Activated CD4-positive, alpha-beta T cell treated with anti-CD3 and anti-CD28 coated beads, Interleukin-2, amount 10 ng/mL, durations not matched to agents 24 days and 14 days (primary cell): ENCODE measurements at regions not wholly inside any gene's neighbourhood (a gene's known extent, or its start where the extent isn't known, plus 50 kb on each side); places are given as distances from the start of the nearest gene placed in this dataset.
"Not testable (repeated sequence)": the region's sequence is repeated elsewhere in the genome, so short reads cannot be mapped to it uniquely, and the experiment has no call there.

Experiments used
- DNase-seq: peaks from one replicate; pipeline ENCODE4 v3.0.0; 2022
- H3K27ac Mint-ChIP-seq: one replicate; pipeline ENCODE4 v1.8.0; 2022; ENCODE audit warnings: mild to moderate bottlenecking, mixed read lengths
- H3K27me3 Mint-ChIP-seq: one replicate; pipeline ENCODE4 v1.8.0; 2022; ENCODE audit warnings: mixed read lengths
- H3K36me3 Mint-ChIP-seq: one replicate; pipeline ENCODE4 v1.8.0; 2022; ENCODE audit warnings: low read depth, mild to moderate bottlenecking, mixed read lengths
- H3K4me1 Mint-ChIP-seq: one replicate; pipeline ENCODE4 v1.8.0; 2021; ENCODE audit warnings: mixed read lengths
- H3K4me3 Mint-ChIP-seq: one replicate; pipeline ENCODE4 v1.8.0; 2022; ENCODE audit warnings: mild to moderate bottlenecking, moderate library complexity, mixed read lengths
- H3K9me3 Mint-ChIP-seq: one replicate; pipeline ENCODE4 v1.8.0; 2021; ENCODE audit warnings: mixed read lengths
- intact Hi-C: fragments of 100-400 bp; cut with micrococcal nuclease; formaldehyde crosslinking; loops from one replicate; pipeline ENCODE4 v1.15.1; 2023

DNA sequence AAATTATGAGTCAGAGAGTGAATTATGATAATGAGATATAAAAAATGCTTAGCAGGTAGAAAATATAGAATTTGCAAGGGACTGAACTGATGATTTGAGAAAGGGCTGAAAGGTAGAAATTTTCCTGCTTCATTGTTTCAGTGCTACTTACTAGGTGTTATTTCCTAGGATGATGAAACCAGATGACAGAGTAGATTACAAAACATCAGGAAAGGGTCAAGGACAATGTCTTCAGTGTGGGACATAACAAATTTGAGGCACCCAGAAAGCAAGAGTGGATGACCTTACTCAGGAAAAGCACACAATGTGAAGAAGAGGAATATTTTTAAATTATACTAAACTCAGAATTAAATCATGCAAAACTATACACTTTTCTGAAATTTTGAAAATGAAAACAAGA is 102.1 kb downstream of the SHCBP1 start:
- H3K36me3 Mint-ChIP-seq, result no peaks in the 10 kb centered on the region
- H3K4me1 Mint-ChIP-seq, result no peaks in the 10 kb centered on the region

DNA sequence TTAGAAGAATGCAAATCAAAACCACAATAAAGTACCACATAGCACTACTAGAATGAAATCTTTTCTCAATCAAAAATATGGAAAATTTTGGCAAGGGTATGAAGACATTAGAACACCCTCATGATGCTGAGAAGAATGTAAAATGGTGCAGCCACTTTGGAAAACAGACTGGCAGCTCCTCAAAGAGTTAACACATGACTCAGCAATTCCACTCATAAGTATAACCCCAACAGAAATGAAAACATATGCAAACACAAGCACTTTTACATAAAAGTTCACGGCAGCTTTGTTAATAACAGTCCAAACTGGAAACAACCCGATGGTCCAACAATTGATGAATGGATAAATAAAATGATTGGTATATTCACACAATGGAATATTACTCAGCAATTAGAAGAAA is 124.5 kb downstream of the SHCBP1 start:
- Mint-ChIP-seq H3K36me3 (no peaks in the 10 kb centered on the region), H3K4me1 (no peaks in the 10 kb centered on the region), H3K27me3 (no peaks in the 10 kb centered on the region), H3K4me3 (no peak overlapping the region), H3K27ac (no peak overlapping the region), H3K9me3 (peaks cover 14% of the 10 kb centered on the region)
- intact Hi-C loops, result no loop called here
- no peak for DNase-seq

More for the DNA sequence above, 102.1 kb downstream of the SHCBP1 start:
- intact Hi-C loops, result no loop called here
- no peak for DNase-seq
- Mint-ChIP-seq H3K4me3 (no peak overlapping the region), H3K27ac (no peak overlapping the region), H3K9me3 (no peaks in the 10 kb centered on the region), H3K27me3 (no peaks in the 10 kb centered on the region)

DNA sequence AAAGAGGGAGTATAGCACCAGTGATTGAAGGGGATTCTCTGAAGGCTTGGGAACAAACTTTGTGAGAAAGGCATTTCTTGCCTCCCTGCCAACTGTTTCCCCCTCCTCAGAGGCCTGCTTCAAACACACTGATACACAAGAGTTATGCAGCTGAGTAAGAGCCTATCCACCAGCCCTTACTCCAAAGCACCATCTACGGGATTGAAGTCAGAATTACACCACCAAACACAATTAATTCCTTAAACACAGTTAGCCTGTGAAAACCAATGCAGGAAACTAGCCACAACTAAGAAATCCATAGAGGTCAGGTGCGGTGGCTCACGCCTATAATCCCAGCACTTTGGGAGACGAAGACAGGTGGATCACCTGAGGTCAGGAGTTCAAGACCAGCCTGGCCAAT is 138.3 kb downstream of the SHCBP1 start:
- Mint-ChIP-seq H3K9me3 (peaks cover 36% of the 10 kb centered on the region), H3K27ac (no peak overlapping the region), H3K27me3 (no peaks in the 10 kb centered on the region), H3K4me3 (no peak overlapping the region), H3K36me3 (no peaks in the 10 kb centered on the region), H3K4me1 (no peaks in the 10 kb centered on the region)
- no peak for DNase-seq
- intact Hi-C loops, result no loop called here

DNA sequence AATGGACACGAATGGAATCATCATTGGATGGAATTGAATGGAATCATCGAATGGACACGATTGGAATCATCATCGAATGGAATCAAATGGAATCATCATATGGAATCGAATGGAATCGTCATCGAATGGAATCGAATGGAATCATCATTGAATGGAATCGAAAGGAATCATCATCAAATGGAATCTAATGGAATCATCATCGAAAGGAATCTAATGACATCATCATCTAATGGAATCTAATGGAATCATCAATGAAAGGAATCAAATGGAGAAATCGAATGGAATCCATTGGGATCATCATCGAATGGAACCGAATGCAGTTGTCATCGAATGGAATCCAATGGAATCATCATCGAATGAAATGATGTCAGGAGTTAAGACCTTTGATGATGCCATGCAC is 154.9 kb downstream of the SHCBP1 start:
- H3K27ac Mint-ChIP-seq, result no peak overlapping the region
- intact Hi-C loops, result no loop called here
- no peak for DNase-seq
- peaks cover 32% of the 10 kb centered on the region for H3K9me3 Mint-ChIP-seq
- peaks cover 2% of the 10 kb centered on the region for H3K36me3 Mint-ChIP-seq
- H3K4me3 Mint-ChIP-seq, result no peak overlapping the region
- no peaks in the 10 kb centered on the region for H3K27me3 Mint-ChIP-seq
- H3K4me1 Mint-ChIP-seq, result no peaks in the 10 kb centered on the region

DNA sequence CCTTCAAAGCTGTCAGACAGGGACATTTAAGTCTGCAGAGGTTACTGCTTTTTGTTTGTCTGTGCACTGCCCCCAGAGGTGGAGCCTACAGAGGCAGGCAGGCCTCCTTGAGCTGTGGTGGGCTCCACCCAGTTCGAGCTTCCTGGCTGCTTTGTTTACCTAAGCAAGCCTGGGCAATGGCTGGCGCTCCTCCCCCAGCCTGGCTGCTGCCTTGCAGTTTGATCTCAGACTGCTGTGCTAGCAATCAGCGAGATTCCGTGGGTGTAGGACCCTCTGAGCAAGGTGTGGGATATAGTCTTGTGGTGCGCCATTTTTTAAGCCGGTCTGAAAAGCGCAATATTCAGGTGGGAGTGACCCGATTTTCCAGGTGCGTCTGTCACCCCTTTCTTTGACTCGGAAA is 166.4 kb downstream of the SHCBP1 start:
- H3K27me3 Mint-ChIP-seq, intact Hi-C loops, H3K4me3 Mint-ChIP-seq, H3K36me3 Mint-ChIP-seq, H3K27ac Mint-ChIP-seq, DNase-seq, H3K9me3 Mint-ChIP-seq, H3K4me1 Mint-ChIP-seq: not testable (repeated sequence)

DNA sequence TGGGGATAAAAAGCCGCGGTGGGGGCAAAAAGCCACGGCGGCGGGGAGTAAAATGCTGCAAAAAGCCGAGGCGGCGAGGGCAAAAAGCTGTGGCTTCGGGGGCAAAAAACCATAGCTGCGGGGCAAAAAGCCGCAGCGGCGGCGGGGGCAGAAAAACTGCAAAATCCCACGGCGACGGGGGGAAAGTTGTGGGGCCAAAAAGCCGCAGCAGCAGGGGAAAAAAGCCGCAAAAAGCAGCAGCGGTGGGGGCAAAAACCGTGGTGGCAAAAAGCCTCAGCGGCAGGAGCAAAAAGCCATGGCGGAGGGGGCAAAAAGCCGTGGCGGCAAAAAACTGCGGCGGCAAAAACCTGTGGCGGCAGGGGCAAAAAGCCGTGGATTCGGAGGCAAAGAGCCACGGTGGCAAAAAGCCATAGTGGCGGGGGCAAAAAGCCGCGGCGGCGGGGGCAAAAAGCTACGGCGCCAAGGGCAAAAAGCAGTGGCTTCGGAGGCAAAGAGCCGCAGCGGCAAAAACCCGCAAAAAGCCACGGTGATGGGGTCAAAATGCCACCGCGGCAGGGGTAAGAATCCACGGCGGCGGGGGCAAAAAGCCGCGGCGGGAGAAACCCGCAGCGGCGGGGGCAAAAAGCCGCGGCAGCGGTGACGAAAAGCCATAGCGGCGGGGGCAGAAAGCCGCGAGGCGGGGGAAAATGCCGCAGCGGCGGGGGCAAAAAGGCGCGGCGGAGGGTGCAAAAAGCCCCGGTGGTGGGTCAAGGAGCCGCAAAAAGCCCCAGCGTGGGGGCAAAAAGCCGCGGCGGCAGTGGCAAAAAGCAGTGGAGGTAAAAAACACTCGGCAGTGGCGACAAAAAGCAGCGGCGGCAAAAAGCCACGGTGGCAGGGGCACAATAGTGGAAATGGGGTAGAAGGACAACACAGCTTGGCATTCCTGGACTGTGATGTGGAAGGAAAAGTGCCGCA is 192.8 kb downstream of the SHCBP1 start:
- no peaks in the 10 kb centered on the region for H3K4me1 Mint-ChIP-seq
- H3K4me3 Mint-ChIP-seq, result no peak overlapping the region
- no peak for DNase-seq
- peaks cover 2% of the 10 kb centered on the region for H3K36me3 Mint-ChIP-seq
- H3K27ac Mint-ChIP-seq, result no peak overlapping the region
- H3K9me3 Mint-ChIP-seq, result peaks cover 12% of the 10 kb centered on the region
- intact Hi-C loops, result no loop called here
- H3K27me3 Mint-ChIP-seq, result peaks cover 2% of the 10 kb centered on the region

DNA sequence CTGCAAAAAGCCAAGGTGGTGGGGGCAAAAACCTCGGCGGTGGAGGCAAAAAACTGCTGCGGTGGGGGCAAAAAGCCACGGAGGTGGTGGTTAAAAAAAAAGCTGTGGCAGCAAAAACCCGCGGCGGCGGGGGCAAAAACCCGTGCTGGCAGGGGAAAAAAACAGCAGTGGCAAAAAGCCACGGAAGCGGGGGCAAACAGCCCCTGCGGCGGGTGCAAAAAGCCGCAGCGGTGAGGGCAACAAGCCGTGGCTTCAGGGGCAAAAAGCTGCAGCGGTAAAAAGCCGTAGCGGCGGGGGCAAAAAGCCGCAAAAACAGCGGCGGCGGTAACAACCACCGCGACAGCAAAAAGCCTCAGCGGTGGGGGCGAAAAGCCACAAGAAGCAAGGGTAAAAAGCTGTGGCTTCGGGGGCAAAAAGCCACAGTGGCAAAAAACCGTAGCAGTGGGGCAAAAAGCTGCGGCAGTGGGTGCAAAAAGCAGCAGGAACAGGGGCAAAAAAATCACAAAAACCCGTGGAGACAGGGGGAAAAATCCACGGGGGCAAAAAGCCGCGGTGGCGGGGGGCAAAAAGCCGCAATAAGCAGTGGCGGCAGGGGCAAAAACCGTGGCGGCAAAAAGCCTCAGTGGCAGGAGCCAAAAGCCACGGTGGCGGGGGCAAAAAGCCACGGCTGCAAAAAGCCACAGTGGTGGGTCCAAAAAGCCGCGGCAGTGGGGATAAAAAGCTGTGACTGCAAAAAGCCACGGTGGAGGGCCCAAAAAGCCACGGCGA is 193.7 kb downstream of the SHCBP1 start:
- intact Hi-C loops, result no loop called here
- peaks cover 2% of the 10 kb centered on the region for H3K27me3 Mint-ChIP-seq
- peaks cover 12% of the 10 kb centered on the region for H3K9me3 Mint-ChIP-seq
- no peak overlapping the region for H3K27ac Mint-ChIP-seq
- no peak overlapping the region for H3K4me3 Mint-ChIP-seq
- H3K36me3 Mint-ChIP-seq, result peaks cover 2% of the 10 kb centered on the region
- DNase-seq, result no peak
- no peaks in the 10 kb centered on the region for H3K4me1 Mint-ChIP-seq

DNA sequence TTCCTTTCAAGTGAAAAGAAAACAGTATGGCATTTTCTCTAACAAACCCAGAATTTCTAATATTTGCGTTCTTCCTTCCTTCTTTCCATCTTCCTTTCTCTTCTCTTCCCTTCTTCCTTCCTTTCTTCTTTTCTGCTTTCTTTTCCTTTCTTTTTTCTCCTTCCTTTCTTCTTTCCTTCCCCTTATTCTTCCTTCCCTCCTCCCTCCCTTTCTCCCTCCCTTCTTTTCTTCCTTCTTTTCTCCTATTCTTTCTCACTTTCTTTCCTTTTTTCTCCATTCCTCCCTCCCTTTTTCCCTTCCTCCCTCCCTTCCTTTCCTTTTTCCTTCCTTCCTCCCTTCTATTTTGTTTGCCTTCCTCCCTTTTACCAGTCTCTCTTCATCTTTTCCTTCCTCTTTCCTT is 194.8 kb downstream of the SHCBP1 start:
- Mint-ChIP-seq H3K36me3 (peaks cover 2% of the 10 kb centered on the region), H3K9me3 (peaks cover 12% of the 10 kb centered on the region), H3K27me3 (peaks cover 2% of the 10 kb centered on the region), H3K4me3 (no peak overlapping the region), H3K4me1 (no peaks in the 10 kb centered on the region), H3K27ac (no peak overlapping the region)
- intact Hi-C loops, result no loop called here
- DNase-seq, result no peak

DNA sequence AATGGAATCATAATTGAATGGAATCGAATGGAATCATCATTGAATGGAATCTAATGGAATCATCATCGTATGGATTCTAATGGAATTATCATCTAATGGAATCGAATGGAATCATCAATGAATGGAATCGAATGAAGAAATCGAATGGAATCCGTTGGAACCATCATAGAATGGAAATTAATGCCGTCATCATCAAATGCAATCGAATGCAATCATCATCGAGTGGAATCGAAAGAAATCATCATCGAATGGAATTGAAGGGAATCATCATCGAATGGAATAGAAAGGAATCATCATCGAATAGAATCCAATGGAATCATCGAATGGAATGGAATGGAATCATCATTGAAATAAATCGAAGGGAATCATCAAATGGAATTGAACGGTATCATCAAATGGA is 217.2 kb downstream of the SHCBP1 start:
- no peak overlapping the region for H3K27ac Mint-ChIP-seq
- intact Hi-C loops, result no loop called here
- H3K36me3 Mint-ChIP-seq, result peaks cover 4% of the 10 kb centered on the region

DNA sequence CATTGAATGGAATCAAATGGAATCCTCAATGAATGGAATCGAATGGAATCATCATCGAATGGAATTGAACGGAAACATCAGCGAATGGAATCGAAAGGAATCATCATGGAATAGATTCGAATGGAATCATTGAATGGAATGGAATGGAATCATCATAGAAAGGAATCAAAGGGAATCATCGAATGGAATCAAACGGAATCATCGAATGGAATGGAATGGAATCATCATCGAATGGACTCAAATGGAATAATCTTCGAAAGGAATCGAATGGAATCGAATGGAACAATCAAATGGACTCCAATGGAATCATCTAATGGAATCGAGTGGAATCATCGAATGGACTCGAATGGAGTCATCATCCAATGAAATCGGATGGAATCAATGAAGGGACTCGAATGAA is 222.6 kb downstream of the SHCBP1 start:
- H3K36me3 Mint-ChIP-seq, H3K9me3 Mint-ChIP-seq, H3K4me3 Mint-ChIP-seq, H3K27ac Mint-ChIP-seq, intact Hi-C loops, H3K27me3 Mint-ChIP-seq, H3K4me1 Mint-ChIP-seq: not testable (repeated sequence)
- peak; percentile 86 for DNase-seq

More for the DNA sequence above, 217.2 kb downstream of the SHCBP1 start:
- H3K9me3 Mint-ChIP-seq, result peaks cover 19% of the 10 kb centered on the region
- no peak for DNase-seq
- H3K4me1 Mint-ChIP-seq, result no peaks in the 10 kb centered on the region
- no peak overlapping the region for H3K4me3 Mint-ChIP-seq
- no peaks in the 10 kb centered on the region for H3K27me3 Mint-ChIP-seq

DNA sequence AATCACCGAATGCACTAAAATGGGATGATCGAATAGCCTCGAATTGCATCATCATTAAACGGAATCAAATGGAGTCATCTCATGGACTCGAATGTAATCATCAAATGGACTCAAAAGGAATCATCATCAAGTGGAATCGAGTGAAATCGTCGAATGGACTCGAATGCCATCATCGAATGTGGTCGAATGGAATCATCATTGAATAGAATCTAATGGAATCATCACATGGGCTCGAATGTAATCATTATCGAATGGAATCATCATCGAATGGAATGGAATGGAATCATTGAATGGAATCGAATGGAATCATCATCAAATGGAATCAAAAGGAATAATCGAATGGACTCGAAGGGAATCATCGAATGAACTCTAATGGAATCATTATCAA is 224.3 kb downstream of the SHCBP1 start:
- intact Hi-C loops, H3K36me3 Mint-ChIP-seq, H3K27ac Mint-ChIP-seq, H3K9me3 Mint-ChIP-seq, H3K4me1 Mint-ChIP-seq, H3K27me3 Mint-ChIP-seq, H3K4me3 Mint-ChIP-seq: not testable (repeated sequence)
- DNase-seq, result peak; percentile 76

DNA sequence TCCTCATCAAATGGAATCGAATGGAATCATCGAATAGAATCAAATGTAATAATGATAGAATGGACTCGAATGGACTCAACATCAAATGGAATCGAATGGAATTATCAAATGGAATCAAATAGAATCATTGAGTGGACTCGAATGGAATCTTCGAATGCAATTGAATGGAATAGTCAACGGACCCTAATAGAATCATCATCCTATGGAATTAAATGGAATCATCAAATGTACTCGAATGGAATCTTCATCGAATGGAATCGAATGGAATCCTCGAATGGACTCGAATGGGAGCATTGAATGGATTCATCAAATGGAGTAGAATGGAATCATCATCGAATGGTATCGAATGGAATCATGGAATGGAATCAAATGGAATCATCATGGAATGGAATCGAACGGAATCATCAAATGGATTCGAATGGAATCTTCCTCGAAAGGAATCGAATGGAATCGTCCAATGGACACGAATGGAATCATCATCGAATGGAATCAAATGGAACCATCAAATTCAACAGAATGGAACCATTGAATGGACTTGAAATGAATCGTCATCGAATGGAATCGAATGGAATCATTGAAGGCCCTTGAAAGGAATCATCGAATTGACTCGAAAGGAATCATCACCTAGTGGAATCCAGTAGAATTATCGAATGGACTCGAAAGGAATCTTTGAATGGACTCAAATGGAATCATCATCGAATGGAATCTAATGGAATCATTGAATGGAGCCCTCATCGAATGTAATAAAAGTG is 224.9 kb downstream of the SHCBP1 start:
- H3K36me3 Mint-ChIP-seq, H3K9me3 Mint-ChIP-seq, H3K27ac Mint-ChIP-seq, intact Hi-C loops, H3K4me1 Mint-ChIP-seq, H3K27me3 Mint-ChIP-seq, H3K4me3 Mint-ChIP-seq: not testable (repeated sequence)
- DNase-seq, result peak; percentile 82

DNA sequence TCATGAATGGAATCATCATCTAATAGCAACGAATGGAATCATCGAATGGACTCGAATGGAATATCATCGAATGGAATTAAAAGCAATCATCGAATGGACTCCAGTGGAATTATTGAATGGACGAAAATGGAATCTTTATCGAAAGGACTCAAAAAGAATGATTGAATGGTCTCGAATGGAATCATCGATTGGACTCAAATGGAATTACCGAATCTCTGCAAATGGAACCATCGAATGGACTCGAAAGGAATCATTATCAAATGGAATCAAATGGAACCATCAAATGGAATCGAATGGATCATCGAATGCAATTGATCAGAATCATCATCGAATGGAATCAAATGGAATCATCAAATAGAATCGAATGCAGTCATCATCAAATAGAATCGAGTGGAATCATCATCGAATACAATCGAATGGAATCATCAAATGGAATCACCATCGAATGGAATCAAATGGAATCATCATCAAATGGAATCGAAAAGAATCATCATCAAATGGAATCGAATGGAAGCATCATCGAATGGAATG is 225.7 kb downstream of the SHCBP1 start:
- H3K27me3 Mint-ChIP-seq, intact Hi-C loops, H3K9me3 Mint-ChIP-seq: not testable (repeated sequence)

DNA sequence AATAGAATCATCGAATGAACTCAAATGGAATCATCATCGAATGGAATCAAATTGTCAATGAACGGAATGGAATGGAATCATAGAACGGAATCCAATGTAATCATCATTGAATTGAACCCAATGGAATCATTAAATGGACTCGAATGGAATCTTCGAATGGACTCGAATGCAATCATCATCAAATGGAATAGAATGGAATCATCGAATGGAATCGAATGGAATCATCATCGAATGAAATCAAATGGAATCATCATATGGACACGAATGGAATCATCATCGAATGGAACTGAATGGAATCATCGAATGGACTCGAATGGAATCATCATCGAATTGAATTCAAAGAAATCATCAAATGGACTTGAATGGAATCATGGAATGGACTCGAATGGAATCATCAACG is 226.2 kb downstream of the SHCBP1 start:
- H3K4me3 Mint-ChIP-seq, H3K27me3 Mint-ChIP-seq, intact Hi-C loops, H3K4me1 Mint-ChIP-seq, H3K27ac Mint-ChIP-seq, H3K9me3 Mint-ChIP-seq, DNase-seq, H3K36me3 Mint-ChIP-seq: not testable (repeated sequence)

More for the DNA sequence above, 225.7 kb downstream of the SHCBP1 start:
- not testable (repeated sequence) for H3K27ac Mint-ChIP-seq, H3K4me1 Mint-ChIP-seq, H3K36me3 Mint-ChIP-seq, H3K4me3 Mint-ChIP-seq
- peak; percentile 78 for DNase-seq
